ENCODE measurements at regions not wholly inside any gene's neighbourhood (a gene's known extent, or its start where the extent isn't known, plus 50 kb on each side); places are given as distances from the start of the nearest gene placed in this dataset.

- TF ChIP-seq CTCF (IDR thresholded peaks at IDR 0.05) (no peak), POLR2A (IDR thresholded peaks at IDR 0.05) (no peak)
Observed at GRCh38 chr18:57970356-57971095, 73.5 kb upstream of the NEDD4L start.
